ENCODE measurements at regions not wholly inside any gene's neighbourhood (a gene's known extent, or its start where the extent isn't known, plus 50 kb on each side); places are given as distances from the start of the nearest gene placed in this dataset.

DNA sequence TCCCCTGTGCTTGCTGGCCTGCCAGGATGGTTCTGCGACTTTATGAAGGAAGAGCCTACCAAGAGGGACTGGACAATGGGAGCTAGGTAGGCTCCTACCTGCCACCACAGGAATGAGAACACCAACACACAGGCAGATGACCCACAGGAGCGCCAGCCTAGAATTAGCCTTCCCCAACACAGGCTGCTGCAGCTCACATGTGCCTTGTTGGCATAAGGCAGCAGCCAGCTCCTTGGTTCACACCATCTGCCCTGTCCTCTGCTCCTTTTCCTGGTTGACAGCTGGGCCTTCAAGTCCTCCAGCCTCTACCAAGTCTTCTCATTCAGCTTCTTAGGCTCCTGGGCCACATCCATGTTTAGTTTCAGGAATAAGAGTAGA lies 705.4 kb upstream of the RAB6C start:
- TF ChIP-seq, protein P1, sequence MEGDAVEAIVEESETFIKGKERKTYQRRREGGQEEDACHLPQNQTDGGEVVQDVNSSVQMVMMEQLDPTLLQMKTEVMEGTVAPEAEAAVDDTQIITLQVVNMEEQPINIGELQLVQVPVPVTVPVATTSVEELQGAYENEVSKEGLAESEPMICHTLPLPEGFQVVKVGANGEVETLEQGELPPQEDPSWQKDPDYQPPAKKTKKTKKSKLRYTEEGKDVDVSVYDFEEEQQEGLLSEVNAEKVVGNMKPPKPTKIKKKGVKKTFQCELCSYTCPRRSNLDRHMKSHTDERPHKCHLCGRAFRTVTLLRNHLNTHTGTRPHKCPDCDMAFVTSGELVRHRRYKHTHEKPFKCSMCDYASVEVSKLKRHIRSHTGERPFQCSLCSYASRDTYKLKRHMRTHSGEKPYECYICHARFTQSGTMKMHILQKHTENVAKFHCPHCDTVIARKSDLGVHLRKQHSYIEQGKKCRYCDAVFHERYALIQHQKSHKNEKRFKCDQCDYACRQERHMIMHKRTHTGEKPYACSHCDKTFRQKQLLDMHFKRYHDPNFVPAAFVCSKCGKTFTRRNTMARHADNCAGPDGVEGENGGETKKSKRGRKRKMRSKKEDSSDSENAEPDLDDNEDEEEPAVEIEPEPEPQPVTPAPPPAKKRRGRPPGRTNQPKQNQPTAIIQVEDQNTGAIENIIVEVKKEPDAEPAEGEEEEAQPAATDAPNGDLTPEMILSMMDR (IDR thresholded peaks at IDR 0.05; ENCODE audit: control insufficient read depth, insufficient read depth, low read depth, low read length, missing control alignments): no peak
- no peak for DNase-seq (ENCODE audit: low read depth)
- H3K4me3 ChIP-seq (ENCODE audit: control insufficient read depth, low read depth, low read length): no peak overlapping the region

DNA sequence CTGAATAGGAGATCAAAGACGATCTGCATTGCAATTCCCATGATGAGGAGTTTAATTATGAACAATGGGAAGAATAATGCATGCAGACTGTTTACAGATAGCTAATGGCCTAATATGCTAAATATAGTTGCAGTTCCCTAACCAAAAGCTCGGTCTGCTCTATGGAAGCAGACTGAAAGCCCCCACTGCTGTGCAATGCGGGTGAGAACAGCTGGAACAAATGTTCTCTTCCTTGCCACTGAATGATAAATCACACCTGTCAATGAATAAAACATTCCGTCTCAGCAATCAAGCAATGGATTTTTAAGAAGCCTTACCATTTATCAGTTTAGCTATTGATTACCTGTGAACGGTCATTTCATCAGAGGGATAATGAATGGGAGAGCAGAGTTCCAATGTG lies 704.5 kb upstream of the RAB6C start:
- TF ChIP-seq, protein P1 (IDR thresholded peaks at IDR 0.05; ENCODE audit: control insufficient read depth, insufficient read depth, low read depth, low read length, missing control alignments): no peak
- no peak overlapping the region for H3K4me3 ChIP-seq (ENCODE audit: control insufficient read depth, low read depth, low read length)
- no peak for DNase-seq (ENCODE audit: low read depth)

DNA sequence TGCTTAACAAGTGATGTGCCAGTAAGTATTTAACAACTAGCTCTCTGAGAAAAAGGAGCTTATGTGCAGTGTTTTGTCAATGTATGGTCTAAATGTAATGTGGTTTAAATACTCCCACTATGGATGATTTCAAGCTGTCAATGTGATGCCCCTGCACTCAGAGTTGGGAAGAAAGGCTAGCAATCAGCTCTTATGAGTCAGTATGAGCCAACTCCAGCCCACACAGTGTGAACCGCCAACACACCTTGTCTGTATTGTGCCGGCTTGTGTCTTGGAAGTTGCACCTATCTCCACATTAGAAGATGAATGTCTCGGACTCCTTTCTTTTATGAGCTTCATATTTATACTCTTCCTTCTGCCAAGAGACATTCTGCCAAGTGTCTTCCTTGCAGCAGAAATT lies 703.8 kb upstream of the RAB6C start:
- no peak overlapping the region for H3K4me3 ChIP-seq (ENCODE audit: control insufficient read depth, low read depth, low read length)
- TF ChIP-seq, protein P1 (IDR thresholded peaks at IDR 0.05; ENCODE audit: control insufficient read depth, insufficient read depth, low read depth, low read length, missing control alignments): no peak
- no peak for DNase-seq (ENCODE audit: low read depth)

DNA sequence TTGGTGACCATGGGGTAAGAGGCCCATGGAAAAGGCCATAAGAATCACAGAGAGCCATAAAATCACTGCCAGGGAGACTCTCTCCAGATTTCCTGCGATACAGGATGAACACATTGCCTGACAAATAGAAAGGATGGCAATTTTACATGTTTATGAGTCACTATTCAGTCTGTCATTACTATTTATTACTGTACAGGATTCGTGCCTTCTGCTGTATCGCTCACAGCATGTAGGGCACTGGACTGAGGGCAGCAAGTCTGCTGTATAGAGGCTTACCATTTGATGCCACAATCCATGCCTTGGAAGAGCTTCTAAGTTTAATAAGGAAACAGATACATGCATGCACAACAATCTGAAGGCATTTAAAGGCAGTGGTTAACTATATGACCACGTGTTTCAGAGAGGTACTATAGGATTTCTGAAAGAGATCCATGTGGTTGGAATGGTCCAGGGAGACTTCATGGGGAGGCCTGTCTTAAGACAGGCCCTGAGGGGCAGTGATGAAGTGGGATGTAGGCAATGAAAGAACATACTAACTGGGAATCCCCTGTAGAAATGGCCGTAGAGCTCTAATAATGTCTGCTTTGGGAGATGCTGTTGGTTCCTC lies 702.4 kb upstream of the RAB6C start:
- H3K4me3 ChIP-seq (ENCODE audit: control insufficient read depth, low read depth, low read length): no peak overlapping the region
- no peak for DNase-seq (ENCODE audit: low read depth)

DNA sequence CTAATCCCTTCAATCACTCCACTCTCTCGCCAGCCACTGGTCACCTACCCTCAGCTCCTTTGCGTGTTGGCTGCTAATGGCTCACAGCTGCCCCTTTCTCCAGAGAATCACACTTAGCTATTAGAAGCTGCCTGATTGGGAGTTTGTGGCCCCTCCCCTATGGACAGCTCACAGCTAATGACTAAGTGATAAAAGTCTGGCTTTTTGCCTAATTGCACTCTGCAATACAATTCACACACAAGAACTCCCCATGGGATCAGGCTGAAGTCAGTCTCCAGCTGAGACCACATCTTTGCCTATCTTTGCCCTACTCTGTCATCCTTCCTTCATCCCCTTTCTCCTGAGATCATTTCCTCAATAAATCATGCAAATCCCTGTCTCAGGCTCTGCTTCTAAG lies 701.9 kb upstream of the RAB6C start:
- no peak for DNase-seq (ENCODE audit: low read depth)
- TF ChIP-seq, protein P1 (IDR thresholded peaks at IDR 0.05; ENCODE audit: control insufficient read depth, insufficient read depth, low read depth, low read length, missing control alignments): no peak
- H3K4me3 ChIP-seq (ENCODE audit: control insufficient read depth, low read depth, low read length): no peak overlapping the region

More for the DNA sequence above, 702.4 kb upstream of the RAB6C start:
- TF ChIP-seq, protein P1 (IDR thresholded peaks at IDR 0.05; ENCODE audit: control insufficient read depth, insufficient read depth, low read depth, low read length, missing control alignments): no peak

DNA sequence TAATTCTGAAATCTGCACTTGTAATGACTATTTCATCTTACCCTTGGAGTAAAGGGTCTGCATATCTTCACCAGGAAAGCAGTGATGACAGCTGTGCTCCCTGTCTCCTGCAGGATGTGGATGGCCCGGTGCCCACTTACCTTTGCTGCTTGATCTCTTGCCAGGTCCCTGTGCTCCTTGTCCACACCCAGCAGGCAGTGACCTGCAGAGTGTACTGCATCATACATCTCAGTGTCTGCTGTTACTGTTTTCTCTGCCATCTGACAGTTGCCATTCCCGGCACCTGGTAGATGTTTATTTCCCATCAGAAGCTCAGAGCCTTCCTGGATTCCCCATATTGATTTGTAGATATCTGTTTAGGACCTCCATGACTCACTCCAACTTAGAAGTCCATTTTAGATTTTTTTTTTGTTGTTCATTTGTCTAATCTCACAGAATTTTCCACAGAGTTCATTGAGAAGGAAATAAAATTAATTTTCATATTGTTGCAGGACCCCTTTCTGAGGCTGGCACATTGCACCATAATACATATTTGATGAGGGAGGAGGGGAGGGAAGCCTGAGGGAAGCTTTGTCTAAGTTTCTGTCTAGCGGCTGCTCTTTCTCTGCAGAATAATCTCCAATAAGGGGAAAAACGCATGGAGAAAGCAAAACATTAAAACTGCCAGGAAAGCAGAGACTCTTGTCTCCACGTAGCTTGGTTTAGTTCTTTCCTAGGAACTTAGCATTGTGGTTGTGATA lies 697.5 kb upstream of the RAB6C start:
- DNase-seq (ENCODE audit: low read depth): no peak
- TF ChIP-seq, protein P1 (IDR thresholded peaks at IDR 0.05; ENCODE audit: control insufficient read depth, insufficient read depth, low read depth, low read length, missing control alignments): no peak

More for the DNA sequence above, 697.5 kb upstream of the RAB6C start:
- H3K4me3 ChIP-seq (ENCODE audit: control insufficient read depth, low read depth, low read length): no peak overlapping the region
